ENCODE measurements at regions not wholly inside any gene's neighbourhood (a gene's known extent, or its start where the extent isn't known, plus 50 kb on each side); places are given as distances from the start of the nearest gene placed in this dataset.
"Not testable (repeated sequence)": the region's sequence is repeated elsewhere in the genome, so short reads cannot be mapped to it uniquely, and the experiment has no call there.

- no peak overlapping the region for H3K27ac Mint-ChIP-seq
- DNase-seq (ENCODE audit: low spot score in 2 of 2) (no peak), ATAC-seq (no peak)
- no peaks in the 10 kb centered on the region for H3K9me3 Mint-ChIP-seq
- no peaks in the 10 kb centered on the region for H3K36me3 Mint-ChIP-seq
Observed at GRCh38 chr6:134658596-134658995, 291.3 kb downstream of the ALDH8A1 start.

GRCh38 chr6:134657751-134658527 lies 292.0 kb downstream of the ALDH8A1 start:
- Mint-ChIP-seq H3K9me3 (no peaks in the 10 kb centered on the region), H3K27ac (no peak overlapping the region), H3K36me3 (no peaks in the 10 kb centered on the region)
- ATAC-seq = no peak
- no peak for DNase-seq (ENCODE audit: low spot score in 2 of 2)

- Mint-ChIP-seq H3K36me3 (no peaks in the 10 kb centered on the region), H3K9me3 (no peaks in the 10 kb centered on the region), H3K27ac (no peak overlapping the region)
- no peak for DNase-seq (ENCODE audit: low spot score in 2 of 2)
- no peak for ATAC-seq
Observed at GRCh38 chr6:134657343-134657742, 292.6 kb downstream of the ALDH8A1 start.

- DNase-seq (ENCODE audit: low spot score in 2 of 2) = no peak
- Mint-ChIP-seq H3K9me3 (no peaks in the 10 kb centered on the region), H3K27ac (no peak overlapping the region)
Observed at GRCh38 chr6:134654751-134655150, 295.1 kb downstream of the ALDH8A1 start.

GRCh38 chr6:134651519-134651918 lies 298.4 kb downstream of the ALDH8A1 start:
- ATAC-seq (no peak), DNase-seq (ENCODE audit: low spot score in 2 of 2) (no peak)
- Mint-ChIP-seq H3K27ac (no peak overlapping the region), H3K36me3 (no peaks in the 10 kb centered on the region), H3K9me3 (no peaks in the 10 kb centered on the region)

More at GRCh38 chr6:134654751-134655150, 295.1 kb downstream of the ALDH8A1 start:
- no peaks in the 10 kb centered on the region for H3K36me3 Mint-ChIP-seq
- no peak for ATAC-seq

GRCh38 chr6:134647861-134648260 lies 302.0 kb downstream of the ALDH8A1 start:
- H3K9me3 Mint-ChIP-seq = no peaks in the 10 kb centered on the region
- no peak for DNase-seq (ENCODE audit: low spot score in 2 of 2)
- no peaks in the 10 kb centered on the region for H3K36me3 Mint-ChIP-seq
- ATAC-seq = no peak
- no peak overlapping the region for H3K27ac Mint-ChIP-seq

- ATAC-seq (no peak), DNase-seq (ENCODE audit: low spot score in 2 of 2) (no peak)
- Mint-ChIP-seq H3K9me3 (no peaks in the 10 kb centered on the region), H3K36me3 (no peaks in the 10 kb centered on the region), H3K27ac (no peak overlapping the region)
Observed at GRCh38 chr6:134642819-134643218, 307.1 kb downstream of the ALDH8A1 start.

- Mint-ChIP-seq H3K36me3 (no peaks in the 10 kb centered on the region), H3K9me3 (no peaks in the 10 kb centered on the region), H3K27ac (no peak overlapping the region)
- no peak for DNase-seq (ENCODE audit: low spot score in 2 of 2)
- ATAC-seq = no peak
Observed at GRCh38 chr6:134642279-134642678, 307.6 kb downstream of the ALDH8A1 start.

- Mint-ChIP-seq H3K36me3 (no peaks in the 10 kb centered on the region), H3K9me3 (no peaks in the 10 kb centered on the region), H3K27ac (peak overlapping the region in 1 of 2 donors; percentile 21)
- DNase-seq (ENCODE audit: low spot score in 2 of 2) (peak; percentile 65 to 72), ATAC-seq (peak; percentile 80 to 91)
Observed at GRCh38 chr6:134640975-134641429, 308.9 kb downstream of the ALDH8A1 start.

- Mint-ChIP-seq H3K27ac (no peak overlapping the region), H3K9me3 (no peaks in the 10 kb centered on the region), H3K36me3 (no peaks in the 10 kb centered on the region)
- ATAC-seq (no peak), DNase-seq (ENCODE audit: low spot score in 2 of 2) (no peak)
Observed at GRCh38 chr6:134640229-134640628, 309.7 kb downstream of the ALDH8A1 start.

GRCh38 chr6:134637847-134638437 lies 312.0 kb downstream of the ALDH8A1 start:
- H3K9me3 Mint-ChIP-seq = no peaks in the 10 kb centered on the region
- DNase-seq (ENCODE audit: low spot score in 2 of 2) (no peak), ATAC-seq (peak in 1 of 2 donors; percentile 69)
- no peak overlapping the region for H3K27ac Mint-ChIP-seq
- H3K36me3 Mint-ChIP-seq = peaks cover 0 to 4% of the 10 kb centered on the region in 2 donors

- DNase-seq (ENCODE audit: low spot score in 2 of 2) (no peak), ATAC-seq (no peak)
- H3K36me3 Mint-ChIP-seq = peaks cover 0 to 4% of the 10 kb centered on the region in 2 donors
- H3K27ac Mint-ChIP-seq = no peak overlapping the region
- H3K9me3 Mint-ChIP-seq = no peaks in the 10 kb centered on the region
Observed at GRCh38 chr6:134637282-134637681, 312.6 kb downstream of the ALDH8A1 start.

- peak overlapping the region in 1 of 2 donors; percentile 16 for H3K27ac Mint-ChIP-seq
- ATAC-seq (no peak), DNase-seq (ENCODE audit: low spot score in 2 of 2) (no peak)
- H3K36me3 Mint-ChIP-seq = peaks cover 0 to 4% of the 10 kb centered on the region in 2 donors
- no peaks in the 10 kb centered on the region for H3K9me3 Mint-ChIP-seq
Observed at GRCh38 chr6:134636186-134636799, 313.6 kb downstream of the ALDH8A1 start.

- no peak overlapping the region for H3K27ac Mint-ChIP-seq
Observed at GRCh38 chr6:134634966-134635365, 314.9 kb downstream of the ALDH8A1 start.

GRCh38 chr6:134634466-134634865 lies 315.4 kb downstream of the ALDH8A1 start:
- Mint-ChIP-seq H3K36me3 (peaks cover 0 to 4% of the 10 kb centered on the region in 2 donors), H3K9me3 (no peaks in the 10 kb centered on the region), H3K27ac (no peak overlapping the region)
- DNase-seq (ENCODE audit: low spot score in 2 of 2) (no peak), ATAC-seq (no peak)

More at GRCh38 chr6:134634966-134635365, 314.9 kb downstream of the ALDH8A1 start:
- ATAC-seq (no peak), DNase-seq (ENCODE audit: low spot score in 2 of 2) (no peak)
- Mint-ChIP-seq H3K36me3 (peaks cover 0 to 4% of the 10 kb centered on the region in 2 donors), H3K9me3 (no peaks in the 10 kb centered on the region)

GRCh38 chr6:134632982-134633940 lies 315.3 kb upstream of the SGK1 start:
- H3K36me3 Mint-ChIP-seq, H3K9me3 Mint-ChIP-seq: not testable (repeated sequence)
- peak in 1 of 2 donors; percentile 33 for DNase-seq (ENCODE audit: low spot score in 2 of 2)
- ATAC-seq = peak; percentile 67 to 72
- H3K27ac Mint-ChIP-seq = peak overlapping the region; percentile 22 to 51
